SK-N-SH (cell line): ENCODE measurements at regions not wholly inside any gene's neighbourhood (a gene's known extent, or its start where the extent isn't known, plus 50 kb on each side); places are given as distances from the start of the nearest gene placed in this dataset.
A peak's percentile ranks its signal among the peaks of the same experiment; 100 is the strongest.

Experiments used
- CTCF ChIA-PET: fragments of 300-600, 350-600 bp; formaldehyde crosslinking; extraction: SDS; loops from one replicate; lab custom pipeline; 2021; lab: Yijun Ruan, JAX
- POLR2A ChIA-PET: fragments of 350-600 bp; sonication (Branson Sonifier 250); formaldehyde crosslinking; extraction: SDS; loops from one replicate; lab custom pipeline; 2020; ENCODE audit warnings: antibody characterized with exemption, inconsistent platforms; lab: Yijun Ruan, JAX
- DNase-seq: peaks from one replicate; pipeline ENCODE4 v3.0.0; 2012
- H2AFZ ChIP-seq: fragments of 200-600 bp; sonication (generic); 2 replicates; pipeline ENCODE4 v1.8.1; 2016; ENCODE audit warnings: antibody characterized with exemption, mild to moderate bottlenecking, low read depth
- H3F3A ChIP-seq: fragments of 200-600 bp; sonication (generic); replicated peaks from 2 replicates; pipeline ENCODE3; 2016; ENCODE audit warnings: antibody characterized with exemption, mild to moderate bottlenecking; ENCODE audit not compliant: insufficient read depth
- H3K27ac ChIP-seq, 2 experiments: fragments of 200-500 bp in 1 of 2; fragments of 200-600 bp in 1 of 2; sonication (Bioruptor generic) in 1 of 2; sonication (generic), shearing (Covaris generic) in 1 of 2; 2 replicates each; pipeline versions ENCODE4 v1.5.1 to v1.6.1; 2014 to 2016; ENCODE audit warnings: low read depth in 2 of 2, inconsistent platforms in 1 of 2, low read length in 1 of 2, mild to moderate bottlenecking in 1 of 2, mixed read lengths in 1 of 2
- H3K27me3 ChIP-seq: fragments of 200-600 bp; sonication (generic), shearing (Covaris generic); 2 replicates; pipeline ENCODE4 v1.6.1; 2016; ENCODE audit warnings: mixed run types; ENCODE audit not compliant: insufficient read depth
- H3K36me3 ChIP-seq, 2 experiments: fragments of 200-500 bp in 1 of 2; fragments of 200-600 bp in 1 of 2; sonication (Bioruptor generic) in 1 of 2; sonication (generic) in 1 of 2; replicated peaks in 1 of 2; 2 replicates each; pipeline versions ENCODE3 to v1.5.1; 2014 to 2016; ENCODE audit warnings: low read length in 1 of 2, mild to moderate bottlenecking in 1 of 2; ENCODE audit not compliant: insufficient read depth in 2 of 2, control insufficient read depth in 1 of 2
- H3K4me1 ChIP-seq, 2 experiments: fragments of 200-500 bp in 1 of 2; fragments of 200-600 bp in 1 of 2; sonication (Bioruptor generic) in 1 of 2; sonication (generic), shearing (Covaris generic) in 1 of 2; 2 replicates each; pipeline versions ENCODE4 v1.5.1 to v1.6.1; 2014 to 2016; ENCODE audit warnings: low read depth in 1 of 2, low read length in 1 of 2, mixed run types in 1 of 2; ENCODE audit not compliant: insufficient read depth in 2 of 2, control insufficient read depth in 1 of 2
- H3K4me2 ChIP-seq: fragments of 200-600 bp; sonication (generic), shearing (Covaris generic); 2 replicates; pipeline ENCODE4 v1.6.1; 2017; ENCODE audit warnings: mixed run types
- H3K4me3 ChIP-seq, 2 experiments: fragments of 200-500 bp in 1 of 2; fragments of 200-600 bp in 1 of 2; sonication (Bioruptor generic) in 1 of 2; sonication (generic), shearing (Covaris generic) in 1 of 2; 2 replicates each; pipeline versions ENCODE4 v1.5.1 to v1.8.1; 2014 to 2016; ENCODE audit warnings: low read depth in 2 of 2, inconsistent platforms in 1 of 2, low read length in 1 of 2, mild to moderate bottlenecking in 1 of 2, mixed read lengths in 1 of 2, moderate library complexity in 1 of 2
- H3K79me2 ChIP-seq: fragments of 200-600 bp; sonication (generic); 2 replicates; pipeline ENCODE4 v1.8.1; 2017; ENCODE audit warnings: mild to moderate bottlenecking; ENCODE audit not compliant: insufficient read depth
- H3K9ac ChIP-seq: fragments of 200-600 bp; sonication (generic); 2 replicates; pipeline ENCODE4 v1.6.1; 2017; ENCODE audit warnings: mixed run types
- H3K9me2 ChIP-seq: fragments of 200-600 bp; sonication (generic); 2 replicates; pipeline ENCODE4 v1.6.1; 2017; ENCODE audit warnings: mixed run types
- H3K9me3 ChIP-seq: fragments of 200-600 bp; sonication (generic); 2 replicates; pipeline ENCODE4 v1.6.1; 2017; ENCODE audit warnings: mixed run types, mild to moderate bottlenecking, moderate library complexity
- H4K20me1 ChIP-seq: fragments of 200-600 bp; sonication (generic); 2 replicates; pipeline ENCODE4 v1.6.1; 2017; ENCODE audit warnings: mild to moderate bottlenecking, mixed run types; ENCODE audit not compliant: insufficient read depth
- CHD2 ChIP-seq: fragments of 150-350 bp; IDR thresholded peaks from 2 replicates; pipeline ENCODE4 v1.6.1; 2018; ENCODE audit warnings: low read length; ENCODE audit not compliant: partially characterized antibody
- ELF1 ChIP-seq: IDR thresholded peaks from 2 replicates; pipeline ENCODE4 v1.4.0; 2012
- EP300 ChIP-seq, 2 experiments: IDR thresholded peaks; 2 replicates each; pipeline versions ENCODE4 v1.4.0 to v1.6.1; 2012; ENCODE audit warnings: borderline replicate concordance in 1 of 2, low read depth in 1 of 2, low read length in 1 of 2
- EZH2phosphoT487 ChIP-seq: fragments of 200-600 bp; sonication (generic); IDR thresholded peaks from 2 replicates; pipeline ENCODE4 v1.6.1; 2017; ENCODE audit warnings: low read depth, mixed run types, mild to moderate bottlenecking, antibody characterized with exemption, moderate library complexity, borderline replicate concordance
- FOSL2 ChIP-seq: IDR thresholded peaks from 2 replicates; pipeline ENCODE4 v1.4.0; 2012; ENCODE audit warnings: low read depth, mild to moderate bottlenecking, moderate library complexity, borderline replicate concordance
- FOXJ3 ChIP-seq: sonication (generic); formaldehyde crosslinking; IDR thresholded peaks from 2 replicates; pipeline ENCODE4 v1.5.1; 2020; ENCODE audit warnings: mild to moderate bottlenecking, missing genetic modification reagents
- FOXM1 ChIP-seq: IDR thresholded peaks from 2 replicates; pipeline ENCODE4 v1.4.0; 2012; ENCODE audit warnings: low read depth, mild to moderate bottlenecking
- GATA2 ChIP-seq: sonication (generic); formaldehyde crosslinking; IDR thresholded peaks from 2 replicates; pipeline ENCODE4 v1.5.0; 2020; ENCODE audit warnings: mild to moderate bottlenecking, missing genetic modification reagents
- JUND ChIP-seq: IDR thresholded peaks from 2 replicates; pipeline ENCODE4 v1.4.0; 2012
- MEF2A ChIP-seq: IDR thresholded peaks from 2 replicates; pipeline ENCODE4 v1.4.0; 2012; ENCODE audit warnings: low read depth, borderline replicate concordance
- NFIC ChIP-seq: IDR thresholded peaks from 2 replicates; pipeline ENCODE4 v1.4.0; 2012; ENCODE audit warnings: borderline replicate concordance
- NRF1 ChIP-seq: IDR thresholded peaks from 2 replicates; pipeline ENCODE4 v1.6.1; 2012; ENCODE audit warnings: low read depth, mild to moderate bottlenecking, low read length
- RAD21 ChIP-seq: IDR thresholded peaks from 2 replicates; pipeline ENCODE4 v1.6.1; 2012; ENCODE audit warnings: mild to moderate bottlenecking, low read length
- RCOR1 ChIP-seq: fragments of 150-350 bp; IDR thresholded peaks from 2 replicates; pipeline ENCODE4 v1.6.1; 2017; ENCODE audit warnings: antibody characterized with exemption, low read length
- TAF1 ChIP-seq: IDR thresholded peaks from 2 replicates; pipeline ENCODE4 v1.6.1; 2012; ENCODE audit warnings: low read depth, mild to moderate bottlenecking, low read length, moderate library complexity, borderline replicate concordance
- TCF12 ChIP-seq: IDR thresholded peaks from 2 replicates; pipeline ENCODE4 v1.4.0; 2012
- TEAD4 ChIP-seq: IDR thresholded peaks from 2 replicates; pipeline ENCODE4 v1.4.0; 2012; ENCODE audit warnings: mild to moderate bottlenecking, borderline replicate concordance; ENCODE audit not compliant: insufficient read depth
- WGBS: methylation state at CpG from one replicate; pipeline ENCODE4 v1.1.6; 2017; ENCODE audit warnings: low lambda C conversion rate; 5-methylcytosine and 5-hydroxymethylcytosine counted together
- TF ChIP-seq, protein P1 (sequence below): fragments of 150-350 bp; IDR thresholded peaks from 2 replicates; pipeline ENCODE4 v1.6.1; 2016; ENCODE audit warnings: mild to moderate bottlenecking, low read depth, low read length
- TF ChIP-seq, protein P2 (sequence below): fragments of 150-350 bp; IDR thresholded peaks from 2 replicates; pipeline ENCODE4 v1.6.1; 2017; ENCODE audit warnings: antibody characterized with exemption, low read length, low read depth, borderline replicate concordance

DNA sequence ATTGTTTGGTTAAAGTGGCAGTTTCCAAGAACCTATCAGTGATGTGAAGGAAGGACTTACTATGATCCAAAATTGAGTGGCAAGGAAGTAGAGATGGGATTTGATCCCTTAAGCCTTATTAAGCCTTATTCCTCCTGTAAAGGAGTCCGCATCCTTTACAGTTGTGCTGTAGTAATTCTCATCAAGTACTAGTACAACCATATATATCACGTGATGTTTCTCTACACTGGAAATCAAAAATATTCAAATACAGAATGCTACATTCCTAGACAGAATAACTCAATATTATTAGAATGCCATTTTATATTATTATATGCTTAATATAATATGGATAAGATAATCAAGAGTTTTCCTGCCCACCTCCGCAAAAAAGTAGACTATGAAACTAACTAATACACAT lies 312.4 kb upstream of the SPHKAP start:
- Histone ChIP-seq H3K4me3 (no peak overlapping the region), H3K9me2 (no peaks in the 10 kb centered on the region; the same call in 1 of the 2 replicates), H4K20me1 (no peaks in the 10 kb centered on the region), H3K27ac (no peak overlapping the region), H3K27me3 (no peaks in the 10 kb centered on the region), H3K9ac (no peak overlapping the region), H3K9me3 (no peaks in the 10 kb centered on the region), H3K4me2 (no peak overlapping the region), H3K79me2 (no peaks in the 10 kb centered on the region), H2AFZ (no peak overlapping the region), H3K36me3 (no peaks in the 10 kb centered on the region), H3K4me1 (no peaks in the 10 kb centered on the region), H3F3A (no peaks in the 10 kb centered on the region)
- POLR2A ChIA-PET, result no interaction called here
- WGBS, result 48% methylated on average over 3 of the region's 3 CpGs
- TF ChIP-seq RAD21 (no peak), NFIC (no peak), ELF1 (no peak), EZH2phosphoT487 (no peak), FOSL2 (no peak), TAF1 (no peak), FOXJ3 (CRISPR knock-in tag) (no peak), CHD2 (no peak)
- DNase-seq, result no peak
- CTCF ChIA-PET, result no interaction called here

DNA sequence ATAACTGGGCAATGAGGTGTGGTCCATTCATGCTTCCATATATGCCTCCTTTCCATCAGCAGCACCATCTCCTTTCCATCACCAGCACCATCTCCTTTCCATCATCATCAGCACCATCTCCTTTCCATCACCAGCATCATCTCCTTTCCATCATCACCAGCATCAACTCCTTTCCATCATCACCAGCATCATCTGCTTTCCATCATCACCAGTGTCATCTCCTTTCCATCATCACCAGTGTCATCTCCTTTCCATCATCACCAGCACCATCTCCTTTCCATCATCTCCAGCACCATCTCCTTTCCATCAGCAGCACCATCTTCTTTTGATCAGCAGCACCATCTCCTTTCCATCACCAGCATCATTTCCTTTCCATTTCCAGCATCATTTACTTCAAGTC lies 297.5 kb upstream of the SPHKAP start:
- Histone ChIP-seq H3K4me3 (no peak overlapping the region), H3K9me2 (no peaks in the 10 kb centered on the region), H3K4me2 (no peak overlapping the region), H3K9ac (no peak overlapping the region), H2AFZ (no peak overlapping the region), H3K4me1 (no peaks in the 10 kb centered on the region), H3F3A (peaks cover 3% of the 10 kb centered on the region), H3K9me3 (no peaks in the 10 kb centered on the region), H3K36me3 (no peaks in the 10 kb centered on the region), H3K79me2 (no peaks in the 10 kb centered on the region), H4K20me1 (no peaks in the 10 kb centered on the region), H3K27me3 (no peaks in the 10 kb centered on the region), H3K27ac (no peak overlapping the region)
- DNase-seq, result no peak
- ChIA-PET CTCF (no interaction called here), POLR2A (no interaction called here)
- TF ChIP-seq RCOR1, result no peak
- no peak for TF ChIP-seq MEF2A
- TF ChIP-seq NRF1, result no peak
- TF ChIP-seq GATA2, result no peak

DNA sequence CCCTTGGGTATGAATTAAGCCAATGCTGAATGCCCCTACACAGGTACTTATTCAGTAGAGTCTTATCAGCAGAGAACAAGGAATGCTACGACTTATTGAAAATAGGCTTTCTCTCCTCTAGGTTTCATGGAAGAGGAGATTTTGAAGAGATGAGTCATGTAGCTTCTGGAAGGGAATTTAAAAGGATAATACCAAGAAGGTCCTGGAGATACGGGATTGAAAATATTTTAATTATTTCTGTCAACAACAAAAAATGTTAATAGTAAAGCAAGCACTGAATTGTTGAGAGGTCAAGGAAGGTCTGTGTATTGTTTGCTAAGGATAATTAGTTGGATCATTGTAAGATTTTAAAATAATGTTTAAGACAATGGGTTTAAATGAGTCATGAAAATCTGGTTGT lies 293.0 kb upstream of the SPHKAP start:
- Histone ChIP-seq H3K27me3 (no peaks in the 10 kb centered on the region), H3F3A (peaks cover 3% of the 10 kb centered on the region), H3K36me3 (no peaks in the 10 kb centered on the region), H3K27ac (peak overlapping the region in 1 of 2 experiments; percentile 10; a peak in 1 of 4 replicates), H3K79me2 (no peaks in the 10 kb centered on the region), H4K20me1 (no peaks in the 10 kb centered on the region)
- no peak for TF ChIP-seq TAF1
- peak; percentile 47; the same call in 1 of the 2 replicates for TF ChIP-seq JUND
- TF ChIP-seq FOXM1, result 0 out of 2 replicates have a peak, but pooled peaks have one; percentile 32
- no peak for TF ChIP-seq GATA2
- TF ChIP-seq, protein P1, sequence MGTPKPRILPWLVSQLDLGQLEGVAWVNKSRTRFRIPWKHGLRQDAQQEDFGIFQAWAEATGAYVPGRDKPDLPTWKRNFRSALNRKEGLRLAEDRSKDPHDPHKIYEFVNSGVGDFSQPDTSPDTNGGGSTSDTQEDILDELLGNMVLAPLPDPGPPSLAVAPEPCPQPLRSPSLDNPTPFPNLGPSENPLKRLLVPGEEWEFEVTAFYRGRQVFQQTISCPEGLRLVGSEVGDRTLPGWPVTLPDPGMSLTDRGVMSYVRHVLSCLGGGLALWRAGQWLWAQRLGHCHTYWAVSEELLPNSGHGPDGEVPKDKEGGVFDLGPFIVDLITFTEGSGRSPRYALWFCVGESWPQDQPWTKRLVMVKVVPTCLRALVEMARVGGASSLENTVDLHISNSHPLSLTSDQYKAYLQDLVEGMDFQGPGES, result no peak
- no peak for TF ChIP-seq TEAD4
- TF ChIP-seq, protein P2, sequence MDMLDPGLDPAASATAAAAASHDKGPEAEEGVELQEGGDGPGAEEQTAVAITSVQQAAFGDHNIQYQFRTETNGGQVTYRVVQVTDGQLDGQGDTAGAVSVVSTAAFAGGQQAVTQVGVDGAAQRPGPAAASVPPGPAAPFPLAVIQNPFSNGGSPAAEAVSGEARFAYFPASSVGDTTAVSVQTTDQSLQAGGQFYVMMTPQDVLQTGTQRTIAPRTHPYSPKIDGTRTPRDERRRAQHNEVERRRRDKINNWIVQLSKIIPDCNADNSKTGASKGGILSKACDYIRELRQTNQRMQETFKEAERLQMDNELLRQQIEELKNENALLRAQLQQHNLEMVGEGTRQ, result no peak
- TF ChIP-seq FOSL2, result peak; percentile 40
- peak in 1 of 2 experiments; percentile 29; a peak in 1 of 4 replicates for TF ChIP-seq EP300 (IDR thresholded peaks at IDR 0.05; ENCODE audit: borderline replicate concordance in 1 of 2, low read depth in 1 of 2, low read length in 1 of 2)
- TF ChIP-seq TCF12, result peak; percentile 43
- TF ChIP-seq RCOR1, result no peak
- no peak for TF ChIP-seq RAD21
- TF ChIP-seq, all 33 proteins: peak for 5
- H3K4me3 ChIP-seq, result no peak overlapping the region
- H3K9me3 ChIP-seq, result no peaks in the 10 kb centered on the region
- DNase-seq, result no peak
- no peaks in the 10 kb centered on the region for H3K4me1 ChIP-seq
- CTCF ChIA-PET, result no interaction called here
- 7% methylated on average over 2 of the region's 2 CpGs for WGBS
- H2AFZ ChIP-seq, result no peak overlapping the region
- no peak overlapping the region for H3K9ac ChIP-seq
- no peaks in the 10 kb centered on the region for H3K9me2 ChIP-seq
- H3K4me2 ChIP-seq, result no peak overlapping the region
- POLR2A ChIA-PET, result no interaction called here
